H1 (cell line): ENCODE measurements at regions not wholly inside any gene's neighbourhood (a gene's known extent, or its start where the extent isn't known, plus 50 kb on each side); places are given as distances from the start of the nearest gene placed in this dataset.

ENCODE experiments used
- CTCF ChIA-PET: fragments of 300-600 bp; sonication (Branson Sonifier 250); formaldehyde crosslinking; loops from one replicate; lab custom pipeline; 2021; ENCODE audit not compliant: partially characterized antibody; lab: Charles Lee
- POLR2A ChIA-PET: fragments of 300-600 bp; sonication (Branson Sonifier 250); formaldehyde crosslinking; loops from one replicate; lab custom pipeline; 2021; ENCODE audit warnings: inconsistent platforms; ENCODE audit not compliant: partially characterized antibody; lab: Charles Lee
- DNase-seq, 2 experiments: peaks; one replicate each; pipeline versions ENCODE4 v3.0.0 to v3.0.0-alpha.2; 2010 to 2022; ENCODE audit warnings: low spot score in 2 of 2, low read depth in 1 of 2, mixed read lengths in 1 of 2
- FAIRE-seq: peaks from 2 replicates; lab custom pipeline; 2011; peaks lifted over from hg19 to GRCh38; lab: Jason Lieb, UNC
- H2AFZ ChIP-seq: 2 replicates; pipeline ENCODE4 v1.8.1; 2012; ENCODE audit warnings: low read length, inconsistent platforms
- H2AK5ac ChIP-seq: 2 replicates; pipeline ENCODE4 v1.6.1; 2013; ENCODE audit warnings: low read depth, low read length
- H2BK120ac ChIP-seq: replicated peaks from 2 replicates; pipeline ENCODE3; 2013; ENCODE audit warnings: low read depth, low read length, inconsistent platforms
- H2BK12ac ChIP-seq: 2 replicates; pipeline ENCODE4 v1.6.1; 2013; ENCODE audit warnings: low read depth, low read length
- H2BK15ac ChIP-seq: 2 replicates; pipeline ENCODE4 v1.6.1; 2013; ENCODE audit warnings: low read length
- H2BK20ac ChIP-seq: 2 replicates; pipeline ENCODE4 v1.6.1; 2013; ENCODE audit warnings: low read length
- H2BK5ac ChIP-seq: 2 replicates; pipeline ENCODE4 v1.6.1; 2013; ENCODE audit warnings: low read depth, low read length
- H3K14ac ChIP-seq: 2 replicates; pipeline ENCODE4 v1.6.1; 2013; ENCODE audit warnings: inconsistent platforms; ENCODE audit not compliant: insufficient read length
- H3K18ac ChIP-seq: 2 replicates; pipeline ENCODE4 v1.6.1; 2013; ENCODE audit warnings: low read length; ENCODE audit errors: extremely low read depth
- H3K23ac ChIP-seq: 2 replicates; pipeline ENCODE4 v1.6.1; 2013; ENCODE audit warnings: inconsistent platforms; ENCODE audit not compliant: insufficient read length
- H3K23me2 ChIP-seq: 2 replicates; pipeline ENCODE4 v1.6.1; 2013; ENCODE audit warnings: low read depth, low read length
- H3K27ac ChIP-seq: 2 replicates; pipeline ENCODE4 v1.6.1; 2011; ENCODE audit warnings: low read depth, low read length, inconsistent platforms
- H3K27me3 ChIP-seq, 4 experiments: replicated peaks in 1 of 4; 1 replicate in 1 of 4; 2 replicates in 3 of 4; pipeline versions ENCODE4 v1.6.1 to v1.8.1; 2011 to 2013; ENCODE audit warnings: low read length in 3 of 4, mild to moderate bottlenecking in 3 of 4, inconsistent platforms in 2 of 4, mixed read lengths in 2 of 4, moderate library complexity in 1 of 4; ENCODE audit not compliant: control insufficient read depth in 3 of 4, insufficient read depth in 3 of 4; ENCODE audit errors: extremely low read depth in 1 of 4
- H3K36me3 ChIP-seq, 4 experiments: 2 replicates each; pipeline versions ENCODE4 v1.6.1 to v1.8.1; 2011 to 2013; ENCODE audit warnings: mild to moderate bottlenecking in 4 of 4, low read length in 3 of 4, moderate library complexity in 2 of 4, control low read depth in 1 of 4, inconsistent platforms in 1 of 4; ENCODE audit not compliant: insufficient read depth in 4 of 4, control insufficient read depth in 2 of 4
- H3K4ac ChIP-seq: replicated peaks from 2 replicates; pipeline ENCODE3; 2013; ENCODE audit warnings: low read length, low read depth, mixed read lengths, inconsistent platforms; ENCODE audit not compliant: insufficient read length
- H3K4me1 ChIP-seq, 4 experiments: replicated peaks in 1 of 4; 1 replicate in 1 of 4; 2 replicates in 3 of 4; pipeline versions ENCODE4 v1.6.1 to v1.8.1; 2011 to 2013; ENCODE audit warnings: low read length in 3 of 4, inconsistent platforms in 2 of 4, mixed read lengths in 1 of 4; ENCODE audit not compliant: insufficient read depth in 4 of 4, control insufficient read depth in 3 of 4
- H3K4me2 ChIP-seq, 2 experiments: 2 replicates each; pipeline versions ENCODE4 v1.6.1 to v1.8.1; 2011 to 2013; ENCODE audit warnings: low read depth in 2 of 2, low read length in 2 of 2, control low read depth in 1 of 2, inconsistent platforms in 1 of 2, mild to moderate bottlenecking in 1 of 2; ENCODE audit not compliant: insufficient read depth in 1 of 2
- H3K4me3 ChIP-seq, 4 experiments: fragments of 200-600, 300-600 bp in 1 of 4; sonication (generic), shearing (Covaris generic), sonication (Bioruptor Twin) in 1 of 4; 2 replicates each; pipeline versions ENCODE4 v1.5.1 to v1.8.1; 2011 to 2016; ENCODE audit warnings: low read length in 4 of 4, low read depth in 3 of 4, control low read depth in 2 of 4, inconsistent platforms in 2 of 4, mild to moderate bottlenecking in 2 of 4, mixed read lengths in 1 of 4, moderate library complexity in 1 of 4; ENCODE audit not compliant: insufficient read depth in 2 of 4; ENCODE audit errors: extremely low read depth in 1 of 4
- H3K56ac ChIP-seq: replicated peaks from 2 replicates; pipeline ENCODE3; 2013; ENCODE audit warnings: low read depth, mild to moderate bottlenecking, mixed read lengths, low read length, inconsistent platforms; ENCODE audit not compliant: insufficient read length
- H3K79me1 ChIP-seq: 2 replicates; pipeline ENCODE4 v1.6.1; 2013; ENCODE audit warnings: low read depth, low read length, control low read depth
- H3K79me2 ChIP-seq, 2 experiments: 2 replicates each; pipeline versions ENCODE4 v1.6.1 to v1.8.1; 2012 to 2013; ENCODE audit warnings: low read length in 2 of 2, mild to moderate bottlenecking in 2 of 2, inconsistent platforms in 1 of 2; ENCODE audit not compliant: insufficient read depth in 2 of 2, control insufficient read depth in 1 of 2
- H3K9ac ChIP-seq, 4 experiments: replicated peaks in 1 of 4; 1 replicate in 1 of 4; 2 replicates in 3 of 4; pipeline versions ENCODE4 v1.6.1 to v1.8.1; 2011 to 2013; ENCODE audit warnings: low read depth in 3 of 4, low read length in 3 of 4, control low read depth in 2 of 4, mild to moderate bottlenecking in 2 of 4, moderate library complexity in 2 of 4, inconsistent platforms in 1 of 4; ENCODE audit errors: extremely low read depth in 1 of 4
- H3K9me3 ChIP-seq, 2 experiments: 2 replicates each; pipeline versions ENCODE4 v1.6.1 to v1.8.1; 2012 to 2013; ENCODE audit warnings: mild to moderate bottlenecking in 2 of 2, moderate library complexity in 2 of 2, control low read depth in 1 of 2, inconsistent platforms in 1 of 2, low read depth in 1 of 2, low read length in 1 of 2, mixed read lengths in 1 of 2; ENCODE audit not compliant: insufficient read depth in 2 of 2
- H4K20me1 ChIP-seq, 2 experiments: replicated peaks in 1 of 2; 2 replicates each; pipeline versions ENCODE3 to v1.8.1; 2011 to 2013; ENCODE audit warnings: inconsistent platforms in 2 of 2, low read length in 2 of 2, mild to moderate bottlenecking in 1 of 2; ENCODE audit not compliant: insufficient read depth in 2 of 2, control insufficient read depth in 1 of 2
- H4K5ac ChIP-seq: 2 replicates; pipeline ENCODE4 v1.6.1; 2013; ENCODE audit warnings: low read length, low read depth, mixed read lengths, inconsistent platforms; ENCODE audit not compliant: insufficient read length
- H4K8ac ChIP-seq: 2 replicates; pipeline ENCODE4 v1.8.0; 2013; ENCODE audit warnings: mild to moderate bottlenecking, moderate library complexity, low read length, inconsistent platforms; ENCODE audit not compliant: insufficient read depth; ENCODE audit errors: extremely low read depth
- H4K91ac ChIP-seq: replicated peaks from 2 replicates; pipeline ENCODE3; 2013; ENCODE audit warnings: low read length, mixed read lengths, inconsistent platforms; ENCODE audit not compliant: insufficient read length
- RFX5 ChIP-seq: IDR thresholded peaks from 2 replicates; pipeline ENCODE4 v1.6.1; 2011; ENCODE audit warnings: low read depth, low read length, improper control_type of control experiment, borderline replicate concordance
- TCF12 ChIP-seq: IDR thresholded peaks from 2 replicates; pipeline ENCODE4 v1.6.1; 2011; ENCODE audit warnings: low read depth, mild to moderate bottlenecking, low read length
- WGBS, 2 experiments: shearing (Covaris generic) in 1 of 2; methylation state at CpG; one replicate each; pipeline versions ENCODE4 v1.1.6 to v1.1.7; 2013 to 2015; ENCODE audit warnings: low lambda C conversion rate in 2 of 2, mixed read lengths in 2 of 2, inconsistent platforms in 1 of 2, low coverage in 1 of 2, missing lambda C conversion rate in 1 of 2; ENCODE audit not compliant: insufficient replicate concordance in 2 of 2, insufficient coverage in 1 of 2, insufficient read length in 1 of 2; ENCODE audit errors: extremely low coverage in 1 of 2, missing lambda C conversion rate in 1 of 2; 5-methylcytosine and 5-hydroxymethylcytosine counted together
- TF ChIP-seq, protein P1 (sequence below): IDR thresholded peaks from 2 replicates; pipeline ENCODE4 v1.6.1; 2011; ENCODE audit warnings: low read depth, mild to moderate bottlenecking, low read length; ENCODE audit not compliant: insufficient read depth

DNA sequence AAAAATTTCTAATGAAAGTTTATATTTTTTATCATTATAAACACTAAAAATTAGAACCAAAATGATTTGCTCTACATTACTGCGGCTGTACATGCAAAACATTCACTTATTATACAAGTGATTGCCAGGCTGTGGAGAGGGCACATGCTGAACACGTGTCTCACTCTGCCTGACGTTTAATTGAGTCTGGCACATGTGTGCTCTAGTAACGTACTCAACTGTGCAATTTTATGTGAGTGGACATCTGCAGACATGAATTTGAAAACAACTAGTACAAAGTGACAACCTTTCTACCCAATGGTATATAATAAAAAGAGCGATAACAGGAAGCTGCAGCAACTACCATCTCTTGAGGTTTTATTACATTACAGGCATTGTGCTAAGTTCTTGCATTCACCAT is 341.4 kb downstream of the KLF12 start:
- no peak overlapping the region for H3K56ac ChIP-seq
- H2AK5ac ChIP-seq: no peak overlapping the region
- no peak overlapping the region for H3K9ac ChIP-seq
- H2BK120ac ChIP-seq: no peak overlapping the region
- no peak overlapping the region for H4K5ac ChIP-seq
- H3K4me1 ChIP-seq: no peaks in the 10 kb centered on the region
- CTCF ChIA-PET: interaction anchor here (0.6 kb wide), 1 partner anchor 13 kb away, joined by 3 read pairs; no protein-coding TSS in a partner anchor
- H2BK5ac ChIP-seq: no peak overlapping the region
- H2BK15ac ChIP-seq: no peak overlapping the region
- POLR2A ChIA-PET: no interaction called here
- no peaks in the 10 kb centered on the region for H3K79me1 ChIP-seq
- no peak for TF ChIP-seq TCF12
- TF ChIP-seq, protein P1, sequence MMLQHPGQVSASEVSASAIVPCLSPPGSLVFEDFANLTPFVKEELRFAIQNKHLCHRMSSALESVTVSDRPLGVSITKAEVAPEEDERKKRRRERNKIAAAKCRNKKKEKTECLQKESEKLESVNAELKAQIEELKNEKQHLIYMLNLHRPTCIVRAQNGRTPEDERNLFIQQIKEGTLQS: no peak
- TF ChIP-seq RFX5: no peak
- no peaks in the 10 kb centered on the region for H3K27me3 ChIP-seq
- FAIRE-seq (no peak), DNase-seq (no peak)
- H3K23ac ChIP-seq: no peak overlapping the region
- no peak overlapping the region for H3K4ac ChIP-seq
- H2BK20ac ChIP-seq: no peak overlapping the region
- H3K4me3 ChIP-seq: no peak overlapping the region
- no peak overlapping the region for H2BK12ac ChIP-seq
- H3K23me2 ChIP-seq: 0 out of 2 replicates have a peak, but pooled peaks cover 3% of the 10 kb centered on the region
- no peak overlapping the region for H4K8ac ChIP-seq
- H3K14ac ChIP-seq: no peak overlapping the region
- H3K9me3 ChIP-seq: no peaks in the 10 kb centered on the region
- H4K91ac ChIP-seq: no peak overlapping the region
- no peaks in the 10 kb centered on the region for H4K20me1 ChIP-seq
- 85% methylated on average over 5 of the region's 5 CpGs; no CpG with 5 or more reads in 1 of the 2 experiments for WGBS, 2 experiments
- no peaks in the 10 kb centered on the region for H3K79me2 ChIP-seq
- no peak overlapping the region for H3K27ac ChIP-seq
- H2AFZ ChIP-seq: no peak overlapping the region
- no peak overlapping the region for H3K18ac ChIP-seq
- H3K4me2 ChIP-seq: no peak overlapping the region
- H3K36me3 ChIP-seq: no peaks in the 10 kb centered on the region
